ENCODE measurements at regions not wholly inside any gene's neighbourhood (a gene's known extent, or its start where the extent isn't known, plus 50 kb on each side); places are given as distances from the start of the nearest gene placed in this dataset.
"Not testable (repeated sequence)": the region's sequence is repeated elsewhere in the genome, so short reads cannot be mapped to it uniquely, and the experiment has no call there.

GRCh38 chr22:19656541-19657251 lies 57.6 kb upstream of the SEPTIN5 start:
- in situ Hi-C loops (cut with HindIII; ENCODE audit: low sequenced_read_pairs), result no loop called here
- no peak for DNase-seq (ENCODE audit: low spot score)

- in situ Hi-C loops (cut with HindIII; ENCODE audit: low sequenced_read_pairs), result no loop called here
- DNase-seq (ENCODE audit: low spot score), result no peak
These were observed 56.8 kb upstream of the SEPTIN5 start for GRCh38 chr22:19657252-19658056.

- DNase-seq (ENCODE audit: low spot score), result no peak
- in situ Hi-C loops (cut with HindIII; ENCODE audit: low sequenced_read_pairs), result no loop called here
These were observed 56.0 kb upstream of the SEPTIN5 start for GRCh38 chr22:19658057-19658966.

GRCh38 chr22:19658967-19659804 lies 55.1 kb upstream of the SEPTIN5 start:
- no peak for DNase-seq (ENCODE audit: low spot score)
- in situ Hi-C loops (cut with HindIII; ENCODE audit: low sequenced_read_pairs), result no loop called here

- no peak for DNase-seq (ENCODE audit: low spot score)
- in situ Hi-C loops (cut with HindIII; ENCODE audit: low sequenced_read_pairs), result no loop called here
These were observed 54.4 kb upstream of the SEPTIN5 start for GRCh38 chr22:19659805-19660345.

GRCh38 chr22:19660583-19660982 lies 53.7 kb upstream of the SEPTIN5 start:
- in situ Hi-C loops (cut with HindIII; ENCODE audit: low sequenced_read_pairs); DNase-seq (ENCODE audit: low spot score): not testable (repeated sequence)

GRCh38 chr22:19661156-19661555 lies 53.1 kb upstream of the SEPTIN5 start:
- no peak for DNase-seq (ENCODE audit: low spot score)
- in situ Hi-C loops (cut with HindIII; ENCODE audit: low sequenced_read_pairs), result no loop called here

GRCh38 chr22:19662049-19662684 lies 52.1 kb upstream of the SEPTIN5 start:
- in situ Hi-C loops (cut with HindIII; ENCODE audit: low sequenced_read_pairs); DNase-seq (ENCODE audit: low spot score): not testable (repeated sequence)

- in situ Hi-C loops (cut with HindIII; ENCODE audit: low sequenced_read_pairs), result no loop called here
- DNase-seq (ENCODE audit: low spot score), result peak; percentile 82
These were observed 51.0 kb upstream of the SEPTIN5 start for GRCh38 chr22:19663286-19663815.

- DNase-seq (ENCODE audit: low spot score), result peak; percentile 9
- in situ Hi-C loops (cut with HindIII; ENCODE audit: low sequenced_read_pairs), result no loop called here
These were observed 50.4 kb upstream of the SEPTIN5 start for GRCh38 chr22:19663821-19664355.

GRCh38 chr22:19664406-19664805 lies 49.9 kb upstream of the SEPTIN5 start:
- in situ Hi-C loops (cut with HindIII; ENCODE audit: low sequenced_read_pairs), result no loop called here

More at GRCh38 chr22:19664406-19664805, 49.9 kb upstream of the SEPTIN5 start:
- no peak for DNase-seq (ENCODE audit: low spot score)
